ENCODE measurements at regions not wholly inside any gene's neighbourhood (a gene's known extent, or its start where the extent isn't known, plus 50 kb on each side); places are given as distances from the start of the nearest gene placed in this dataset.
"Not testable (repeated sequence)": the region's sequence is repeated elsewhere in the genome, so short reads cannot be mapped to it uniquely, and the experiment has no call there.

DNA sequence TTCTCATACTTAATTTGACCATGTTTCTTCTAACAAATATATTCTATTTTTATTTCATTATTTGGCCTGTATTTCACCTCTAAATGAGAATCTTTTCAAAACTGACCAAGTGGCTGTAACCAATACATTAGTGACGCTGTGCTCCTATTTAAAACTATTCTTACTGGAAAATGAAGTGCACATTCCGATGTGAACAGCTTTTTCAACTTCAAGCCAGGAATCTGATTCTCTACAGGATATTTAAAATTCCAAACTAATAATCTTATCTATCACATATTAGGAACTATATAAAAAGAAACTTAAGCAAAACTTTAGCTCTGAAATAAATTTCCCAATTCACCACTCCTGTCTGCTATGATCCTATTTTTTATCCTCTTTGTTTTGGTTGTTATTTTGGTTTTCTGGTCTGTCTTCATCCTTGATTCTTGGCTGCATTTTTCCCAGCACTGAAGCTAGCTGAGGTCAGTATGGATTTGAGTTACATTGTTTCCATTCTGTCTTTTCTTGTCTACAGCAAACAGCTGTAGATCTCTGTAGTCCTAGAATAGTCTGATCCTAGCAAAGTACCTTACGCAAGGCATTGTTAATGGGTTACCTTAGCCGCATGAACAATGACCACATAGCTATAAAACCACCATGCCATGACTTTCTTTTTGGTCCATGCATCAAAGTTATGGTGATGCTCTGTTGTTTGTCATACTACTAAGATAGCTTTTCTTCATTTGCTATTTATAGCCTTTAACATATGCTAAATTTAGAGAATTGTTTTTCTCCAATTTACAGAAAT, 748.6 kb upstream of the SPRY2 start:
- no peaks in the 10 kb centered on the region for H3K4me1 ChIP-seq (ENCODE audit: low read depth)
- H3K9me3 ChIP-seq: no peaks in the 10 kb centered on the region
- intact Hi-C loops (cut with DNase I, micrococcal nuclease): no loop called here
- ATAC-seq: no peak
- no peak overlapping the region for H3K4me3 ChIP-seq
- TF ChIP-seq, protein P1, sequence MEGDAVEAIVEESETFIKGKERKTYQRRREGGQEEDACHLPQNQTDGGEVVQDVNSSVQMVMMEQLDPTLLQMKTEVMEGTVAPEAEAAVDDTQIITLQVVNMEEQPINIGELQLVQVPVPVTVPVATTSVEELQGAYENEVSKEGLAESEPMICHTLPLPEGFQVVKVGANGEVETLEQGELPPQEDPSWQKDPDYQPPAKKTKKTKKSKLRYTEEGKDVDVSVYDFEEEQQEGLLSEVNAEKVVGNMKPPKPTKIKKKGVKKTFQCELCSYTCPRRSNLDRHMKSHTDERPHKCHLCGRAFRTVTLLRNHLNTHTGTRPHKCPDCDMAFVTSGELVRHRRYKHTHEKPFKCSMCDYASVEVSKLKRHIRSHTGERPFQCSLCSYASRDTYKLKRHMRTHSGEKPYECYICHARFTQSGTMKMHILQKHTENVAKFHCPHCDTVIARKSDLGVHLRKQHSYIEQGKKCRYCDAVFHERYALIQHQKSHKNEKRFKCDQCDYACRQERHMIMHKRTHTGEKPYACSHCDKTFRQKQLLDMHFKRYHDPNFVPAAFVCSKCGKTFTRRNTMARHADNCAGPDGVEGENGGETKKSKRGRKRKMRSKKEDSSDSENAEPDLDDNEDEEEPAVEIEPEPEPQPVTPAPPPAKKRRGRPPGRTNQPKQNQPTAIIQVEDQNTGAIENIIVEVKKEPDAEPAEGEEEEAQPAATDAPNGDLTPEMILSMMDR (IDR thresholded peaks at IDR 0.05): no peak
- no peak for DNase-seq
- H3K36me3 ChIP-seq (ENCODE audit: low read depth): no peaks in the 10 kb centered on the region

DNA sequence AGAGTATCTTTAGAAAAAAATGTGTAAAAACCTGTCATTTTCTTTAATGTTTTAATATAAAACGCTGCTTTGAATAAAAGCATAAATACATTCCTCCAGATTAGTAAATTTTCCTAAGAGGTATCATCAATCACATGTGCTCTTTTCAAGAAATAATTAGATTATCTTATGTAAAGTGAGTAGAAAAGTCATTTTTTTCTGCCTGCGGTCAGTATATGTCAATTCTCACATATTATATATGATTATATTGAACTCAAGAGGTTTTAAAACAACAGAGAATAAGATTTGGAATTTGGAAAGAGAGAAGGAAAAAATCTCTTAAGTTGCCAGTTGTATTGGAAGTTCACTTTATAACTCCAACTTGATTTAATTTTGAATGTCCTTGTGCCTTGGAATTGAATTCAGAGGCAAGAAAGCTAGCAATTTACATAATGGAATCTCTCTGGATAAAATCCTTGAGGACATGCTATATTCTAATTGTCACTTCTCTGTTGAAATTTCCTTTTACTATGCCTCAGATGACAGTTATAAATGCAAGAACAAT, 740.1 kb upstream of the SPRY2 start:
- Histone ChIP-seq H3K4me1 (ENCODE audit: low read depth) (no peaks in the 10 kb centered on the region), H3K36me3 (ENCODE audit: low read depth) (no peaks in the 10 kb centered on the region), H3K4me3 (no peak overlapping the region), H3K9me3 (no peaks in the 10 kb centered on the region)
- ATAC-seq (no peak), DNase-seq (no peak)
- intact Hi-C loops (cut with DNase I, micrococcal nuclease): no loop called here
- TF ChIP-seq, protein P1 (IDR thresholded peaks at IDR 0.05): no peak

DNA sequence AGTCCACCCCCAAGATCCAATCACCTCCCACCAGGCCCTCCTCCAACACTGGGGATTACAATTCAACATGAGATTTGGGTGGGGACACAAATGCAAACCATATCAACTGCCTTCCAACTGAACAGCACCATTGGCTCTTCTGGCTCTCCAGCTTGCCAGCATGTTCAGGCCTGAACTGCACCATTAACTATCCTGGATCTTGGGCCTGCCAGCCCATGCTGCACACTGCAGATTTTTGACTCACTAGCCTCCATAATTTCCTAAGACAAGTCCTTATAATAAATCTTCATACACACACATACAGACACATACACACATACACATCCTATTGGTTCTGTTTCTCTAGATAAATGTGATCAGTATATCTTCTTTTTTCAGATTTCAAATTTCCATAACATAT, 737.1 kb upstream of the SPRY2 start:
- intact Hi-C loops (cut with DNase I, micrococcal nuclease): no loop called here
- TF ChIP-seq, protein P1 (IDR thresholded peaks at IDR 0.05): no peak
- Histone ChIP-seq H3K36me3 (ENCODE audit: low read depth) (no peaks in the 10 kb centered on the region), H3K9me3 (no peaks in the 10 kb centered on the region), H3K4me3 (no peak overlapping the region), H3K4me1 (ENCODE audit: low read depth) (no peaks in the 10 kb centered on the region)
- no peak for DNase-seq
- ATAC-seq: no peak

DNA sequence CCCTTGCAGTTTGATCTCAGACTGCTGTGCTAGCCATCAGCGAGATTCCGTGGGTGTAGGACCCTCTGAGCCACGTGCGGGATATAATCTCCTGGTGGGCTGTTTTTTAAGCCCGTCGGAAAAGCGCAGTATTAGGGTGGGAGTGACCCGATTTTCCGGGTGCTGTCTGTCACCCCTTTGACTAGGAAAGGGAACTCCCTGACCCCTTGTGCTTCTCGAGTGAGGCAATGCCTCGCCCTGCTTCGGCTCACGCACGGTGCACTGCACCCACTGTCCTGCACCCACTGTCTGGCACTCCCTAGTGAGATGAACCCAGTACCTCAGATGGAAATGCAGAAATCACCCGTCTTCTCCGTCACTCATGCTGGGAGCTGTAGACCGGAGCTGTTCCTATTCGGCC, 728.9 kb upstream of the SPRY2 start:
- DNase-seq; H3K9me3 ChIP-seq; H3K4me3 ChIP-seq; intact Hi-C loops (cut with DNase I, micrococcal nuclease); H3K4me1 ChIP-seq (ENCODE audit: low read depth); ATAC-seq; H3K36me3 ChIP-seq (ENCODE audit: low read depth): not testable (repeated sequence)

DNA sequence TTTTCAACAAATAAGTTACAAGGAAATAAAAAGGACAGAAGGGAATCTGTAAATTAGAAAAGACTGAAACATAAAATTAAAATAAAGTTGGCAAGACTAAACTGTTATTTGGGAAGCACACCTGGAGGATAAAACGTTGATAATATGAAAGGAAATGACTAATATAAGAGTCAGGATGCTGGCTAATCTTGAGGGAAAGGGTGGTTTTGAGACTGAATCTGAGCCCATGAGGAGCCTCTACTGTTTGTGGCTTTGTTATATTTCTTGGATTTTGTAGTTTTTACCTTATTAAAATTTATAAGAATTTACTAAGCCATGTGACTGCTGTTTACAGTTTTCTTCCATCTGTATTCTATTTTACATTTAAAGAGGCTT, 718.0 kb upstream of the SPRY2 start:
- intact Hi-C loops (cut with DNase I, micrococcal nuclease): no loop called here
- TF ChIP-seq, protein P1 (IDR thresholded peaks at IDR 0.05): no peak
- Histone ChIP-seq H3K36me3 (ENCODE audit: low read depth) (no peaks in the 10 kb centered on the region), H3K9me3 (no peaks in the 10 kb centered on the region), H3K4me1 (ENCODE audit: low read depth) (no peaks in the 10 kb centered on the region), H3K4me3 (no peak overlapping the region)
- no peak for DNase-seq
- ATAC-seq: no peak

DNA sequence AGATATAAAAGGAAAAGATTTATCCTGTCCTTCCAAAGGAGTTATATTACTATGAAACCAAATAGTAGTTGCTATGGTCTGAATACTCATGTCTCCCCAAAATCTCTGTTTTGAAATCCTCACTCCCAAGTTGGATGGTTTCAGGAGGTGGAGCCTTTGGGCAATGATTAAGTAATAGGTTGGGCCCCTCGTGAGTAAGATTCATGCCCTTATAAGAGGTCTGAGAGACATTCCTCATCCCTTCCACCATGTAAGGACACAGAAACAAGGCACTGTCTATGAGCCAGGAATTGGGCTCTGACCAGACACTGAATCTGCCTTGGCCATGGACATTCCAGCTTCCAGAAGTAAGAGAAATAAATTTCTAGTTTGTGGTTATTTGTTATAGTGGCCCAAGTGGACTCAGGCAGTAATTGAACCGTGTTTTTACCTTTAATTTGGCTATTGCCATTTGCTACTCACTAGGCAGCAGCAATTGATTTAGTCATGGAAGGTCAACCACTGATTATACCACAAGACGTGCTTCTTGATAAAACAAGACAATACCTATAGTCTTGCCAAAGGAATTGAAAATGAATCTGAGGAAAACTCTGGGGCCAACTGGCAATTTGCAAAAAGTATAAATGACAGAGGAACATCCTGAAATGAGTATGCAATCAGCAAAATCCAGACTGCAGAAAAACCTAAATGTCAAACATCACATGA, 717.4 kb upstream of the SPRY2 start:
- TF ChIP-seq, protein P1 (IDR thresholded peaks at IDR 0.05): no peak
- no peaks in the 10 kb centered on the region for H3K36me3 ChIP-seq (ENCODE audit: low read depth)
- ATAC-seq: no peak
- intact Hi-C loops (cut with DNase I, micrococcal nuclease): no loop called here
- DNase-seq: no peak
- H3K9me3 ChIP-seq: no peaks in the 10 kb centered on the region
- no peaks in the 10 kb centered on the region for H3K4me1 ChIP-seq (ENCODE audit: low read depth)
- no peak overlapping the region for H3K4me3 ChIP-seq

Measured in mucosa of descending colon (tissue), 3 donors.